DND-41 (cell line): ENCODE measurements at regions not wholly inside any gene's neighbourhood (a gene's known extent, or its start where the extent isn't known, plus 50 kb on each side); places are given as distances from the start of the nearest gene placed in this dataset.

Experiments
- ATAC-seq: fragments of 200-7000 bp; cut with Tn5 transposase; 3 replicates; pipeline ENCODE4 v1.9.1; 2021; ENCODE audit warnings: low read depth; ENCODE audit not compliant: insufficient read depth
- DNase-seq: peaks from one replicate; pipeline ENCODE4 v3.0.0-alpha.2; 2020
- H2AFZ ChIP-seq: 2 replicates; pipeline ENCODE4 v1.6.0; 2012; ENCODE audit warnings: low read depth, low read length
- H3K27ac ChIP-seq: 2 replicates; pipeline ENCODE4 v1.5.1; 2012; ENCODE audit warnings: low read length, inconsistent platforms
- H3K27me3 ChIP-seq: fragments of 200-600 bp; sonication (generic); 2 replicates; pipeline ENCODE4 v1.6.0; 2012; ENCODE audit warnings: low read length, mild to moderate bottlenecking, inconsistent platforms; ENCODE audit not compliant: insufficient read depth, poor library complexity
- H3K36me3 ChIP-seq: 2 replicates; pipeline ENCODE4 v1.5.1; 2012; ENCODE audit warnings: low read length, inconsistent platforms; ENCODE audit not compliant: insufficient read depth
- H3K4me1 ChIP-seq: 2 replicates; pipeline ENCODE4 v1.5.1; 2012; ENCODE audit warnings: mild to moderate bottlenecking, low read length; ENCODE audit not compliant: insufficient read depth
- H3K4me2 ChIP-seq: 2 replicates; pipeline ENCODE4 v1.6.0; 2012; ENCODE audit warnings: mild to moderate bottlenecking, moderate library complexity, low read length, inconsistent platforms; ENCODE audit not compliant: insufficient read depth
- H3K4me3 ChIP-seq, 2 experiments: fragments of 200-600 bp in 1 of 2; shearing (Covaris generic) in 1 of 2; 2 replicates each; pipeline ENCODE4 v1.5.1; 2012 to 2016; ENCODE audit warnings: inconsistent platforms in 2 of 2, low read length in 2 of 2, mild to moderate bottlenecking in 2 of 2, low read depth in 1 of 2, moderate library complexity in 1 of 2
- H3K79me2 ChIP-seq: 2 replicates; pipeline ENCODE4 v1.6.0; 2012; ENCODE audit warnings: low read length, inconsistent platforms; ENCODE audit not compliant: insufficient read depth
- H3K9ac ChIP-seq: 2 replicates; pipeline ENCODE4 v1.6.0; 2012; ENCODE audit warnings: low read depth, mild to moderate bottlenecking, inconsistent platforms, low read length, moderate library complexity
- H3K9me3 ChIP-seq: 2 replicates; pipeline ENCODE4 v1.5.1; 2012; ENCODE audit warnings: low read length, moderate library complexity, mild to moderate bottlenecking, inconsistent platforms; ENCODE audit not compliant: insufficient read depth, severe bottlenecking
- H4K20me1 ChIP-seq: 2 replicates; pipeline ENCODE4 v1.6.0; 2012; ENCODE audit warnings: low read length; ENCODE audit not compliant: insufficient read depth
- EZH2 ChIP-seq: IDR thresholded peaks from 3 replicates; pipeline ENCODE4 v1.6.1; 2012; ENCODE audit warnings: borderline replicate concordance, low read depth, mild to moderate bottlenecking, moderate library complexity, low read length, inconsistent platforms; ENCODE audit not compliant: severe bottlenecking
- TF ChIP-seq, protein P1 (sequence below): IDR thresholded peaks from 2 replicates; pipeline ENCODE4 v1.5.1; 2012; ENCODE audit warnings: borderline replicate concordance, low read length, moderate library complexity, mild to moderate bottlenecking; ENCODE audit not compliant: poor library complexity, severe bottlenecking; ENCODE audit errors: extremely low read depth

DNA sequence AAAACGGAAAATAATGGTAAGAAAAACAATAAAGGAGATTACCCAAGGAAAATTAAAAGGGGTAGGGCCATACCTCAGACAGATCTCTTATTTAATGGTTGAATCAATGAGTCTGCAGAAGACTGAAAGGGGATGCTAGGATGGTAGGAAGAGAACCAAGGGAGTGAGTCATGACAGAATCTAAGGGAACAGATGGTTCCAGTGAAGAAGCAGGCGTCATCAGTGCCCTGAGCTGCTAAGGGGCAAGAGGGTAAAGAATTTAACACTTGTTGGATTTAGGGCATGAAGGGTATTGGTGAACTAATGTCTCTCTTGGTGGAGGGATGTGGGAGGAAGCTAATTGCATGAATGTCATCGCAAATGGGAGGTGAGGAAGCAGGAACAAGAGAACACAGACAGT is 329.2 kb upstream of the TSHZ3 start:
- Histone ChIP-seq H3K9me3 (no peaks in the 10 kb centered on the region), H3K9ac (no peak overlapping the region), H3K4me2 (no peak overlapping the region), H3K4me1 (no peaks in the 10 kb centered on the region), H3K27me3 (peaks cover 3% of the 10 kb centered on the region), H3K36me3 (no peaks in the 10 kb centered on the region), H3K79me2 (no peaks in the 10 kb centered on the region), H3K27ac (no peak overlapping the region), H2AFZ (no peak overlapping the region), H3K4me3 (no peak overlapping the region), H4K20me1 (no peaks in the 10 kb centered on the region)
- no peak for DNase-seq
- TF ChIP-seq, protein P1, sequence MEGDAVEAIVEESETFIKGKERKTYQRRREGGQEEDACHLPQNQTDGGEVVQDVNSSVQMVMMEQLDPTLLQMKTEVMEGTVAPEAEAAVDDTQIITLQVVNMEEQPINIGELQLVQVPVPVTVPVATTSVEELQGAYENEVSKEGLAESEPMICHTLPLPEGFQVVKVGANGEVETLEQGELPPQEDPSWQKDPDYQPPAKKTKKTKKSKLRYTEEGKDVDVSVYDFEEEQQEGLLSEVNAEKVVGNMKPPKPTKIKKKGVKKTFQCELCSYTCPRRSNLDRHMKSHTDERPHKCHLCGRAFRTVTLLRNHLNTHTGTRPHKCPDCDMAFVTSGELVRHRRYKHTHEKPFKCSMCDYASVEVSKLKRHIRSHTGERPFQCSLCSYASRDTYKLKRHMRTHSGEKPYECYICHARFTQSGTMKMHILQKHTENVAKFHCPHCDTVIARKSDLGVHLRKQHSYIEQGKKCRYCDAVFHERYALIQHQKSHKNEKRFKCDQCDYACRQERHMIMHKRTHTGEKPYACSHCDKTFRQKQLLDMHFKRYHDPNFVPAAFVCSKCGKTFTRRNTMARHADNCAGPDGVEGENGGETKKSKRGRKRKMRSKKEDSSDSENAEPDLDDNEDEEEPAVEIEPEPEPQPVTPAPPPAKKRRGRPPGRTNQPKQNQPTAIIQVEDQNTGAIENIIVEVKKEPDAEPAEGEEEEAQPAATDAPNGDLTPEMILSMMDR, result no peak
- no peak for TF ChIP-seq EZH2
- no peak for ATAC-seq

DNA sequence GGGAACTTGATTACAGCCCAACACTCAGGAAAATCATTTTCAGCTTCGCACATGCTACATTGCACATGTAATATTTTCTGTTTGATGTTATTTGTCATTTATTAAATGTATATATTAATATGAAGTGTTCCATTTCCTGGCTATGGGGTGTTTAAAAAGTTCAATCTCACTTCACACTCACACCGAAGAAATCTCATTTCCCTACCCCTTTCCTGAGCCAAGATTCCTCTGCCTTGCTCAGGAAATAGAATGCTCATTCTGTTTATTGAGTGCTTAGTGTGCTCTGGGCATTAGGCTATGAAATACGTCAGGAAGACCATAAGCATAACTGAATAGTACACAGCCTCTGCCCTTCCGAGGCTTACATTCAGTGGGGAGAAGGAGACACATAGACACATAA is 331.9 kb upstream of the TSHZ3 start:
- DNase-seq (no peak), ATAC-seq (no peak)
- H3K27me3 ChIP-seq, result peaks cover 3% of the 10 kb centered on the region
- H3K4me2 ChIP-seq, result no peak overlapping the region
- no peak overlapping the region for H3K9ac ChIP-seq
- no peaks in the 10 kb centered on the region for H3K79me2 ChIP-seq
- H3K4me3 ChIP-seq, result no peak overlapping the region
- H3K36me3 ChIP-seq, result no peaks in the 10 kb centered on the region
- TF ChIP-seq, protein P1, result no peak
- TF ChIP-seq EZH2, result no peak
- peaks cover 2% of the 10 kb centered on the region for H3K9me3 ChIP-seq
- H2AFZ ChIP-seq, result no peak overlapping the region
- H3K4me1 ChIP-seq, result no peaks in the 10 kb centered on the region
- H4K20me1 ChIP-seq, result no peaks in the 10 kb centered on the region
- H3K27ac ChIP-seq, result no peak overlapping the region

DNA sequence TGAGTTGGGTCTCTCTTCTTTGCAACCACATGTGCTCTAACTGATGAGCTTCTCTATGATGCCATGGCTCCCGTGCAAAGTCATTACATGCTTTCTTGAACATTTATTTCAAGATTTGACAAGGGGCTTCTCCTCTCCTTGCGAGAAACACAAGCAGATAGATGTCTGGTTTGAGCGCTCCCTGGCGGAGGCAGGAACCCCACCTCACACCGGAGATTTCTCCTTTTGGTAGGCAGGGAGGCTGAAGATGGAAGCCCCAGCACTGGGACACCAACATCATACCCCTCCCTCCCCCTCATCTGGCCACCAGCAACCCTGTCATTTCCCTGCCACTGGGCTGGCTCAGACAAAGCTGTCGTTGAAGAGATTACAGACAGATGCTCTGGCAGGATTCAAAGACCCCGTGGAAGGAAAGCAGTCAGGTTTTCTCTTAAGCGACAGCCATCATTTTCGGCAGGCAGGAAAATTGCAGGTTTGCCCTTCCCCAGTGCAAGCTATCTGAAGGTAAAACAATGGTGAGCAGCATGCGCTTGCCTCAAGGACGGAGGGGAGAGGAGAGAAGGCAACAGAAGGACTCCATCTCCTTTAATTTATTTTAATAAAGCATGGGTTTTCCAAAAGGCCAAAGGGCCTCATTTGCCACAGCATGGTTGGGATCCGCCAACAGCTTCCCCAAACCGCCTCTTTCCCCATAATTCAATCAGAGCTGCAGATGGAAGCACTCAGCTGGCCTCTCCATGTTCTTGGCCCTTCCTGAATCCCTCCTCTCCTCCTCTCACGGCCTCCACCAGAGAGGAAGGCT is 344.1 kb upstream of the TSHZ3 start:
- Histone ChIP-seq H3K9ac (no peak overlapping the region), H3K79me2 (no peaks in the 10 kb centered on the region), H3K36me3 (no peaks in the 10 kb centered on the region), H3K4me2 (no peak overlapping the region), H3K9me3 (no peaks in the 10 kb centered on the region), H2AFZ (no peak overlapping the region), H3K4me1 (no peaks in the 10 kb centered on the region), H3K4me3 (no peak overlapping the region), H3K27me3 (peaks cover 3% of the 10 kb centered on the region), H3K27ac (no peak overlapping the region), H4K20me1 (no peaks in the 10 kb centered on the region)
- TF ChIP-seq, protein P1, result no peak
- no peak for TF ChIP-seq EZH2
- DNase-seq (no peak), ATAC-seq (no peak)
